Retina (tissue), 1 donor: ENCODE measurements at regions not wholly inside any gene's neighbourhood (a gene's known extent, or its start where the extent isn't known, plus 50 kb on each side); places are given as distances from the start of the nearest gene placed in this dataset.
A peak's percentile ranks its signal among the peaks of the same experiment; 100 is the strongest.

Experiments used
- DNase-seq: peaks from one replicate; pipeline ENCODE4 v3.0.0-alpha.2; 2016

GRCh38 chr3:80580146-80580545 lies 812.3 kb upstream of the ROBO1 start:
- DNase-seq: no peak

- no peak for DNase-seq
These were observed 796.6 kb upstream of the ROBO1 start for GRCh38 chr3:80564391-80564790.

GRCh38 chr3:80559701-80560100 lies 791.9 kb upstream of the ROBO1 start:
- DNase-seq: no peak

GRCh38 chr3:80556763-80557162 lies 789.0 kb upstream of the ROBO1 start:
- no peak for DNase-seq

- no peak for DNase-seq
These were observed 786.5 kb upstream of the ROBO1 start for GRCh38 chr3:80554304-80554703.

GRCh38 chr3:80553211-80553610 lies 785.4 kb upstream of the ROBO1 start:
- DNase-seq: no peak

- DNase-seq: no peak
These were observed 782.4 kb upstream of the ROBO1 start for GRCh38 chr3:80550174-80550573.

GRCh38 chr3:80549173-80549572 lies 781.4 kb upstream of the ROBO1 start:
- no peak for DNase-seq

- DNase-seq: no peak
These were observed 775.4 kb upstream of the ROBO1 start for GRCh38 chr3:80543154-80543553.

- peak; percentile 12 for DNase-seq
These were observed 774.7 kb upstream of the ROBO1 start for GRCh38 chr3:80542456-80542855.

GRCh38 chr3:80537680-80538079 lies 769.9 kb upstream of the ROBO1 start:
- no peak for DNase-seq

- DNase-seq: no peak
These were observed 767.5 kb upstream of the ROBO1 start for GRCh38 chr3:80535286-80535685.

- DNase-seq: no peak
These were observed 765.8 kb upstream of the ROBO1 start for GRCh38 chr3:80533553-80533952.

GRCh38 chr3:80526153-80526552 lies 758.4 kb upstream of the ROBO1 start:
- DNase-seq: no peak

GRCh38 chr3:80521081-80521480 lies 753.3 kb upstream of the ROBO1 start:
- DNase-seq: no peak

GRCh38 chr3:80519436-80519835 lies 751.6 kb upstream of the ROBO1 start:
- DNase-seq: no peak

- DNase-seq: no peak
These were observed 728.7 kb upstream of the ROBO1 start for GRCh38 chr3:80496452-80496851.

GRCh38 chr3:80492162-80492561 lies 724.4 kb upstream of the ROBO1 start:
- no peak for DNase-seq

- DNase-seq: no peak
These were observed 705.2 kb upstream of the ROBO1 start for GRCh38 chr3:80472961-80473360.

GRCh38 chr3:80472459-80472858 lies 704.7 kb upstream of the ROBO1 start:
- no peak for DNase-seq

- DNase-seq: no peak
These were observed 702.6 kb upstream of the ROBO1 start for GRCh38 chr3:80470433-80470832.

- DNase-seq: no peak
These were observed 697.9 kb upstream of the ROBO1 start for GRCh38 chr3:80465746-80466145.

- no peak for DNase-seq
These were observed 683.6 kb upstream of the ROBO1 start for GRCh38 chr3:80451393-80451792.

GRCh38 chr3:80445641-80446040 lies 677.8 kb upstream of the ROBO1 start:
- no peak for DNase-seq

GRCh38 chr3:80445053-80445452 lies 677.3 kb upstream of the ROBO1 start:
- DNase-seq: no peak

- DNase-seq: peak; percentile 57
These were observed 671.7 kb upstream of the ROBO1 start for GRCh38 chr3:80439490-80439889.
